IMR-90 (cell line): ENCODE measurements at regions not wholly inside any gene's neighbourhood (a gene's known extent, or its start where the extent isn't known, plus 50 kb on each side); places are given as distances from the start of the nearest gene placed in this dataset.

Experiments used
- ATAC-seq: fragments of 200-7000 bp; cut with Tn5 transposase; 2 replicates; pipeline ENCODE4 v1.9.1; 2020; ENCODE audit warnings: low read depth, mild to moderate bottlenecking, moderate library complexity
- BruUV-seq: library from RNA; stranded (reverse); fragments of 400-500 nt; replicated peaks from 2 replicates; lab custom pipeline; 2021; lab: Mats Ljungman, UMichigan
- CTCF ChIA-PET: fragments of 300-600 bp; formaldehyde crosslinking; extraction: SDS; loops from one replicate; lab custom pipeline; 2021; ENCODE audit warnings: antibody characterized with exemption; lab: Yijun Ruan, JAX
- POLR2A ChIA-PET: fragments of 300-600 bp; sonication (Branson Sonifier 250); formaldehyde crosslinking; loops from one replicate; lab custom pipeline; 2022; ENCODE audit warnings: antibody characterized with exemption; ENCODE audit not compliant: unreplicated experiment; lab: Charles Lee
- DNase-seq: peaks from one replicate; pipeline ENCODE4 v3.0.0; 2013
- H2AFZ ChIP-seq: replicated peaks from 2 replicates; pipeline ENCODE3; 2013; ENCODE audit warnings: low read length, mild to moderate bottlenecking; ENCODE audit not compliant: poor library complexity
- H2AK5ac ChIP-seq: 2 replicates; pipeline ENCODE4 v1.6.1; 2013; ENCODE audit warnings: low read depth, low read length, inconsistent platforms
- H2AK9ac ChIP-seq: replicated peaks from 2 replicates; pipeline ENCODE3; 2013; ENCODE audit warnings: mild to moderate bottlenecking, low read depth, low read length, moderate library complexity; ENCODE audit not compliant: poor library complexity
- H2BK120ac ChIP-seq: 2 replicates; pipeline ENCODE4 v1.6.1; 2013; ENCODE audit warnings: low read depth, low read length, inconsistent platforms
- H2BK15ac ChIP-seq: 3 replicates; pipeline ENCODE4 v1.6.1; 2013; ENCODE audit warnings: low read depth, low read length, inconsistent platforms
- H2BK20ac ChIP-seq: 2 replicates; pipeline ENCODE4 v1.6.1; 2013; ENCODE audit warnings: low read depth, mild to moderate bottlenecking, inconsistent platforms, low read length, moderate library complexity
- H2BK5ac ChIP-seq: 2 replicates; pipeline ENCODE4 v1.6.1; 2013; ENCODE audit warnings: mild to moderate bottlenecking, low read depth, low read length, inconsistent platforms; ENCODE audit not compliant: poor library complexity, severe bottlenecking
- H3K14ac ChIP-seq: replicated peaks from 2 replicates; pipeline ENCODE4 v1.6.1; 2013; ENCODE audit warnings: low read depth, low read length, inconsistent platforms
- H3K18ac ChIP-seq: 2 replicates; pipeline ENCODE4 v1.6.1; 2013; ENCODE audit warnings: low read depth, low read length, control low read depth
- H3K23ac ChIP-seq: 2 replicates; pipeline ENCODE4 v1.6.1; 2013; ENCODE audit warnings: low read depth, low read length, inconsistent platforms
- H3K27ac ChIP-seq: 2 replicates; pipeline ENCODE4 v1.5.1; 2013; ENCODE audit warnings: mild to moderate bottlenecking, control low read depth, low read length; ENCODE audit not compliant: insufficient read depth
- H3K27me3 ChIP-seq: 2 replicates; pipeline ENCODE4 v1.6.1; 2013; ENCODE audit warnings: low read length; ENCODE audit not compliant: control insufficient read depth, insufficient read depth
- H3K36me3 ChIP-seq: 2 replicates; pipeline ENCODE4 v1.6.1; 2013; ENCODE audit warnings: low read length, mixed read lengths; ENCODE audit not compliant: control insufficient read depth, insufficient read depth
- H3K4ac ChIP-seq: 2 replicates; pipeline ENCODE4 v1.6.1; 2013; ENCODE audit warnings: low read depth, low read length, inconsistent platforms
- H3K4me1 ChIP-seq: 2 replicates; pipeline ENCODE4 v1.6.1; 2013; ENCODE audit warnings: low read length, mixed read lengths; ENCODE audit not compliant: control insufficient read depth, insufficient read depth
- H3K4me2 ChIP-seq: 2 replicates; pipeline ENCODE4 v1.6.1; 2013; ENCODE audit warnings: low read depth, mild to moderate bottlenecking, control low read depth, low read length, moderate library complexity
- H3K4me3 ChIP-seq: 2 replicates; pipeline ENCODE4 v1.5.1; 2013; ENCODE audit warnings: low read depth, mild to moderate bottlenecking, control low read depth, low read length, moderate library complexity; ENCODE audit not compliant: insufficient read depth
- H3K56ac ChIP-seq: 2 replicates; pipeline ENCODE4 v1.6.1; 2013; ENCODE audit warnings: low read length, inconsistent platforms; ENCODE audit not compliant: insufficient read depth; ENCODE audit errors: extremely low read depth
- H3K79me1 ChIP-seq, 2 experiments: 2 replicates each; pipeline ENCODE4 v1.6.1; 2013; ENCODE audit warnings: low read length in 2 of 2, inconsistent platforms in 1 of 2, low read depth in 1 of 2
- H3K9ac ChIP-seq: 2 replicates; pipeline ENCODE4 v1.6.1; 2013; ENCODE audit warnings: low read depth, low read length, control low read depth
- H3K9me1 ChIP-seq: 2 replicates; pipeline ENCODE4 v1.6.1; 2013; ENCODE audit warnings: low read length, inconsistent platforms; ENCODE audit not compliant: insufficient read depth
- H3K9me3 ChIP-seq: 2 replicates; pipeline ENCODE4 v1.6.1; 2013; ENCODE audit warnings: low read length; ENCODE audit not compliant: control insufficient read depth, insufficient read depth
- H4K20me1 ChIP-seq: 2 replicates; pipeline ENCODE4 v1.6.1; 2013; ENCODE audit warnings: low read length, inconsistent platforms; ENCODE audit not compliant: insufficient read depth
- H4K5ac ChIP-seq: 2 replicates; pipeline ENCODE4 v1.6.1; 2013; ENCODE audit warnings: mild to moderate bottlenecking, low read depth, low read length, control low read depth
- H4K8ac ChIP-seq, 2 experiments: 2 replicates each; pipeline ENCODE4 v1.6.1; 2013; ENCODE audit warnings: low read depth in 2 of 2, low read length in 2 of 2, control low read depth in 1 of 2, inconsistent platforms in 1 of 2
- H4K91ac ChIP-seq: 2 replicates; pipeline ENCODE4 v1.6.1; 2013; ENCODE audit warnings: low read depth, low read length, inconsistent platforms; ENCODE audit not compliant: insufficient read depth
- ELK1 ChIP-seq: fragments of 150-350 bp; IDR thresholded peaks from 2 replicates; pipeline ENCODE4 v1.6.1; 2016; ENCODE audit warnings: low read depth, mild to moderate bottlenecking, low read length, moderate library complexity, borderline replicate concordance
- FOS ChIP-seq: fragments of 150-350 bp; IDR thresholded peaks from 2 replicates; pipeline ENCODE4 v1.6.1; 2016; ENCODE audit warnings: low read depth, low read length
- MAZ ChIP-seq: IDR thresholded peaks from 2 replicates; pipeline ENCODE4 v1.6.1; 2012; ENCODE audit warnings: low read depth, mild to moderate bottlenecking, low read length, improper control_type of control experiment, moderate library complexity, borderline replicate concordance
- RAD21 ChIP-seq: IDR thresholded peaks from 2 replicates; pipeline ENCODE4 v1.6.1; 2012; ENCODE audit warnings: low read length, improper control_type of control experiment
- SMC3 ChIP-seq: fragments of 150-350 bp; IDR thresholded peaks from 2 replicates; pipeline ENCODE4 v1.6.1; 2016; ENCODE audit warnings: low read depth, mild to moderate bottlenecking, antibody characterized with exemption, low read length, moderate library complexity
- WGBS, 2 experiments: methylation state at CpG; one replicate each; pipeline versions ENCODE4 v1.1.5 to v1.1.7; 2013; ENCODE audit warnings: missing lambda C conversion rate in 2 of 2; ENCODE audit not compliant: insufficient read length in 1 of 2; ENCODE audit errors: extremely low coverage in 2 of 2; 5-methylcytosine and 5-hydroxymethylcytosine counted together
- dilution Hi-C: fragments of 300-500 bp; cut with HindIII; formaldehyde crosslinking; loops from one replicate; pipeline ENCODE4 v1.14.3; 2018; ENCODE audit warnings: low sequenced_read_pairs; ENCODE audit not compliant: unreplicated experiment
- in situ Hi-C: fragments of 300-500 bp; cut with MboI; formaldehyde crosslinking; loops from 3 replicates; pipeline ENCODE4 v1.14.3; 2019; ENCODE audit warnings: low sequenced_read_pairs, inconsistent platforms, mixed read lengths
- intact Hi-C: fragments of 100-400 bp; cut with micrococcal nuclease; formaldehyde crosslinking; loops from 2 replicates; pipeline ENCODE4 v1.10.0; 2022

- no peak overlapping the region for H2AFZ ChIP-seq
- H4K20me1 ChIP-seq: no peaks in the 10 kb centered on the region
- H3K36me3 ChIP-seq: no peaks in the 10 kb centered on the region
- no peaks in the 10 kb centered on the region for H3K4me1 ChIP-seq
- no peak overlapping the region for H2BK20ac ChIP-seq
- in situ Hi-C loops: no loop called here
- no peak for ATAC-seq
- no peak overlapping the region for H3K56ac ChIP-seq
- H3K23ac ChIP-seq: no peak overlapping the region
- POLR2A ChIA-PET: no interaction called here
- BruUV-seq: no TSS peak
- H3K14ac ChIP-seq: no peak overlapping the region
- no peak overlapping the region for H3K4me2 ChIP-seq
- no peak overlapping the region for H2BK15ac ChIP-seq
- no peak overlapping the region for H2AK9ac ChIP-seq
- no peak overlapping the region for H2BK5ac ChIP-seq
- CTCF ChIA-PET: no interaction called here
- H3K9ac ChIP-seq: no peak overlapping the region
- 80% methylated on average over 5 of the region's 6 CpGs; no CpG with 5 or more reads in 1 of the 2 experiments for WGBS, 2 experiments
- H3K9me1 ChIP-seq: no peaks in the 10 kb centered on the region
- no peak overlapping the region for H4K91ac ChIP-seq
- no peak overlapping the region for H4K8ac ChIP-seq
- no peak overlapping the region for H3K4ac ChIP-seq
- dilution Hi-C loops: no loop called here
- no peak overlapping the region for H2BK120ac ChIP-seq
- intact Hi-C loops: no loop called here
- no peak overlapping the region for H3K27ac ChIP-seq
- TF ChIP-seq FOS (no peak), MAZ (no peak), ELK1 (no peak), SMC3 (no peak), RAD21 (no peak)
- no peaks in the 10 kb centered on the region for H3K79me1 ChIP-seq
- no peak overlapping the region for H3K18ac ChIP-seq
- no peak overlapping the region for H2AK5ac ChIP-seq
- H3K27me3 ChIP-seq: no peaks in the 10 kb centered on the region
- no peaks in the 10 kb centered on the region for H3K9me3 ChIP-seq
- no peak overlapping the region for H4K5ac ChIP-seq
- DNase-seq: no peak
- no peak overlapping the region for H3K4me3 ChIP-seq
These were observed 159.1 kb downstream of the SEC23IP start for GRCh38 chr10:120051671-120052070.
